ENCODE measurements at regions not wholly inside any gene's neighbourhood (a gene's known extent, or its start where the extent isn't known, plus 50 kb on each side); places are given as distances from the start of the nearest gene placed in this dataset.
A peak's percentile ranks its signal among the peaks of the same experiment; 100 is the strongest.
"Not testable (repeated sequence)": the region's sequence is repeated elsewhere in the genome, so short reads cannot be mapped to it uniquely, and the experiment has no call there.

GRCh38 chr4:149870008-149870407, 54.4 kb upstream of the IQCM start:
- DNase-seq (ENCODE audit: extremely low read depth in 1 of 2, low read depth in 1 of 2), result no peak

GRCh38 chr4:149881744-149882143, 66.1 kb upstream of the IQCM start:
- no peak for DNase-seq (ENCODE audit: extremely low read depth in 1 of 2, low read depth in 1 of 2)

DNA sequence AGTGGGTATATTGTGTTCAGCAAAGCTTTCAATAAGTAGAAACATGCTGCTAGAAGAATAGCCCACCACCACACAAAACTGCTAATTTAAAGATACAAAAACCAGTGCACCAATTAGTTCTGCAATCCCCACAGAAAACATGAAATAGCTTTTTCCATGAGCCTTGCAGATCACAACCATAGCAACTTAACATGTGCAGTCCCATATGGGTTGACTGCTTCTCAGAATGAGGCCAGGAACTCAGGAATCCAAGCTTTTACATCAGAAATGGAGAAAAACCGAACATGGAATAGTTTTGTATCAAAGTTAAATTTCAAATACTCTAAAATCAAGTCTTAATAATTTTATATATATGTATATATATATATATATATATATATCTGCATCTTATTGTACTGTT, 66.6 kb upstream of the IQCM start:
- no peak for DNase-seq (ENCODE audit: extremely low read depth in 1 of 2, low read depth in 1 of 2)

GRCh38 chr4:149884046-149884445, 68.4 kb upstream of the IQCM start:
- DNase-seq (ENCODE audit: extremely low read depth in 1 of 2, low read depth in 1 of 2), result no peak

- DNase-seq (ENCODE audit: extremely low read depth in 1 of 2, low read depth in 1 of 2), result no peak
Measured at GRCh38 chr4:149884529-149885181, 69.0 kb upstream of the IQCM start.

- no peak for DNase-seq (ENCODE audit: extremely low read depth in 1 of 2, low read depth in 1 of 2)
Measured at GRCh38 chr4:149885896-149886295, 70.3 kb upstream of the IQCM start.

GRCh38 chr4:149886786-149887490, 71.3 kb upstream of the IQCM start:
- no peak for DNase-seq (ENCODE audit: extremely low read depth in 1 of 2, low read depth in 1 of 2)

GRCh38 chr4:149889991-149890390, 74.3 kb upstream of the IQCM start:
- DNase-seq (ENCODE audit: extremely low read depth in 1 of 2, low read depth in 1 of 2), result no peak

GRCh38 chr4:149890531-149890930, 74.9 kb upstream of the IQCM start:
- no peak for DNase-seq (ENCODE audit: extremely low read depth in 1 of 2, low read depth in 1 of 2)

DNA sequence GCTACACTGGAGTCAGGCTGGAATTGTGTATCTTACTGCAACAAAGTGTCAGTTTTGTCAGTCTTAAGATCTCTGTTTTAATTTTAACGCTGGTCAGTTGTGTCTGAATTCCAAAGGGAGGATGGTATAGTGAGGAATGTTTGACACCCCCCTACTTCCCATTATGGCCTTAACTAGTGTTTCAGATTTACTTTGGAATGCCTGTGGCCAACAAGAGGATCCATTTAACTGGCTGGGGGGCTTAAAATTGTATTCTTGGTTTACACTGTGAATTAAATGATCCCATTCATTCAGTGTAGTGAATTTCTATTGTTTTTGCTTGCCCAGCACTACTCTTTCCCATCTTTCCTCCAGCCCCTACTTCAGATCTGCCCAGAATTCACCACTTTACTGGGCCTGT, 75.8 kb upstream of the IQCM start:
- DNase-seq (ENCODE audit: extremely low read depth in 1 of 2, low read depth in 1 of 2), result no peak

- no peak for DNase-seq (ENCODE audit: extremely low read depth in 1 of 2, low read depth in 1 of 2)
Measured at GRCh38 chr4:149896432-149896831, 80.8 kb upstream of the IQCM start.

- no peak for DNase-seq (ENCODE audit: extremely low read depth in 1 of 2, low read depth in 1 of 2)
Measured at GRCh38 chr4:149897783-149898182, 82.1 kb upstream of the IQCM start.

- no peak for DNase-seq (ENCODE audit: extremely low read depth in 1 of 2, low read depth in 1 of 2)
Measured at GRCh38 chr4:149901128-149901527, 85.5 kb upstream of the IQCM start.

- no peak for DNase-seq (ENCODE audit: extremely low read depth in 1 of 2, low read depth in 1 of 2)
Measured at GRCh38 chr4:149902242-149902641, 86.6 kb upstream of the IQCM start.

DNA sequence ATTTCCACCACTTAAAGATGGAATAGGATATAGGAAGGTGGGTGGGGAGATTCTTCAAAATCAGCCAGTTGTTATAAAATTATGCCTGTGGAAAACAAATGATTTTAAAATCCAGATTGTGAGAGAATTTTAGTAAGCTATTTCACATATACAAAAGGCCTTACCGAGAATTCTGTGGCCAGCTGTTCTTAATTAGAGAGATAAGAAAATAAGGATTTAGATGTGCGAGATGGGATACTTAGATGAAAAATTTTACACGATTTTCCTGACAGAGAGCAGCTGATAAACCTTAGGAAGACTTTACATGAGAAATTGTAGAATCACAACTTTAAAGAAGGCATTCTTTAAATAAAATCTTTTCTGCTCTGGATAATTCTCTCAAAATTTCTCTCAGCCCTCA, 94.5 kb upstream of the IQCM start:
- DNase-seq (ENCODE audit: extremely low read depth in 1 of 2, low read depth in 1 of 2), result no peak

- no peak for DNase-seq (ENCODE audit: extremely low read depth in 1 of 2, low read depth in 1 of 2)
Measured at GRCh38 chr4:149910604-149911350, 95.1 kb upstream of the IQCM start.

DNA sequence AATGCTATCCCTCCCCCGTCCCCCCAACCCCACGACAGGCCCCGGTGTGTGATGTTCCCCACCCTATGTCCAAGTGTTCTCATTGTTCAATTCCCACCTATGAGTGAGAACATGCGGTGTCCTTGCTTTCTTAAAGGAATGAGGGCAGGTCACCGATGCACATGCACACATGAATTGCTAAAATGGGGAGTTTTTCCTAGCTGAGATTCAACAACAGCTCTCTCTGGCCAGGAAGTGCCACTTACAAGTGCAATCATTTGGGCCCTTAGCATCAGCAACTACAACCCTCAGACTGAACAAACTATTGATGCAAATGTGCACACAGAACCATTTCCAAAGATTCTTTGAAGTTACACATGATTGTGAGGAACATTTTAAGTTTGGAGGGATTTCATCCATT, 95.7 kb upstream of the IQCM start:
- DNase-seq (ENCODE audit: extremely low read depth in 1 of 2, low read depth in 1 of 2), result no peak

DNA sequence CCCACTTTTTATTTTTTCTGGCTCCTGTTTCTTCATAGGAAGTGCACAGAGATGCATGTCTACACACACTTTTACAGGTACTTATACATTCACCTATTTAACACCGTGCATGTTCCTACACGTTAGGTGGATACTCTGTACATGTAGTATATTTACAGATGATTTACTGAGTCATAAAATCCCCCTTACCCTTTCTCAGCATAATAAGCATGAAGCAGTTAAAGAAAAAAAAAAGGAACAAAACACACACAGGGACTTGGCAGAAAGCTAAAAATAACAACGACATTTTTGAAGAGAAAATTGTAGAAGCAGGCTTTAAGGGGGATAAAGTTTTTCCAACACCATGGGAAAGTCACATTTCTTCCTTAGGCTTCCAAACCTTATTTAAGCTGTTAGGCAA, 96.4 kb upstream of the IQCM start:
- no peak for DNase-seq (ENCODE audit: extremely low read depth in 1 of 2, low read depth in 1 of 2)

DNA sequence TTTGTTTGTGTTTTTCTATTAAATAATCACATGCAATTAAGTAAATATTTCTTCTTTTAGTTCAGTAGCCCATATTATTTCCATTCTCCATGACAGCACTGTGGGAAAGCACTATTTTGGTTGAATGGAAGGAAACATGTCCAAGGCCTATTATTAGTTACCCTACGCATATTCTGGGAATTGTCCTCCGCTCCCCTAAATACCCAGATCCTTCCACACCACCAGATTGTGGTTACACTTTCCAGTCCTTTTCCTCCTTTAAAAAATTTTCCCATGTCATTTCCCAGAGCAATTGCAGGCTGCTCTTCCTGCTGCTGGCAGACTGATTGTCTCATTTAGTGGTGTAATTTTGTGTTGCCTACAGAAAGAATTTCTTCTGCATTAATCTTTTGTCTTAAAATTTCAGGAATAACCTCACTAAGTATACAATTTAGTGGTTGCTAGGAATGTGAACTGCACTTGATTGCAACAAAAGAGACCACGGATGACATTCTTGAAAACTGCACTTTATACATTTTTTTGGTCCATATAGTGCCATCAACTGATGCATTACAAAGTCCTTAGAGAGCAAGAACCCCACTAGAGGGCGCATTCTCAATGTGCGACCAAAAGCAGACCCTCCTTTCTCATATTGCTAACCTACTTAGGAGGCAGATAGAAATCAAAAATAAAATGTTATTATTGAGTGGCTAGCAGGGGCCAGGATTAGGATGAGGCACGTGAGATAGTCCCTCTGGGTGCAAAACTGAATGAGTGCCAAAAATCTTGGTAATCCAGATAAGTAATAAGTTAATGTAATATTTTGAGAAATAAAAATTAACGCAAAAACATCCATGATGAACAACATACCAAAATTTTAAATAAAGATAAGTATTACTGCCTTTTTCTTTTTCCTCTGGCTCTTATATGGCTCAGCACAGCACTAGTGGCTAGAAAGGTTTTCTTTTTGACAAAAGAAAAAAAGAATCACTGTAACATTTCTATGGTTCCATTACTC, 98.8 kb upstream of the IQCM start:
- peak in 1 of 2 donors; percentile 5 for DNase-seq (ENCODE audit: extremely low read depth in 1 of 2, low read depth in 1 of 2)

DNA sequence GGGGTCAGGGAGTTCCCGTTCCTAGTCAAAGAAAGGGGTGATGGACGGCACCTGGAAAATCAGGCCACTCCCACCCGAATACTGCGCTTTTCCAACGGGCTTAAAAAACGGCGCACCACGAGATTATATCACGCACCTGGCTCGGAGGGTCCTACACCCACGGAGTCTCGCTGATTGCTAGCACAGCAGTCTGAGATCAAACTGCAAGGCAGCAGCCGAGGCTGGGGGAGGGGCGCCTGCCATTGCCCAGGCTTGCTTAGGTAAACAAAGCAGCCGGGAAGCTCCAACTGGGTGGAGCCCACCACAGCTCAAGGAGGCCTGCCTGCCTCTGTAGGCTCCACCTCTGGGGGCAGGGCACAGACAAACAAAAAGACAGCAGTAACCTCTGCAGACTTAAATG, 100.1 kb upstream of the IQCM start:
- DNase-seq (ENCODE audit: extremely low read depth in 1 of 2, low read depth in 1 of 2), result not testable (repeated sequence)

DNA sequence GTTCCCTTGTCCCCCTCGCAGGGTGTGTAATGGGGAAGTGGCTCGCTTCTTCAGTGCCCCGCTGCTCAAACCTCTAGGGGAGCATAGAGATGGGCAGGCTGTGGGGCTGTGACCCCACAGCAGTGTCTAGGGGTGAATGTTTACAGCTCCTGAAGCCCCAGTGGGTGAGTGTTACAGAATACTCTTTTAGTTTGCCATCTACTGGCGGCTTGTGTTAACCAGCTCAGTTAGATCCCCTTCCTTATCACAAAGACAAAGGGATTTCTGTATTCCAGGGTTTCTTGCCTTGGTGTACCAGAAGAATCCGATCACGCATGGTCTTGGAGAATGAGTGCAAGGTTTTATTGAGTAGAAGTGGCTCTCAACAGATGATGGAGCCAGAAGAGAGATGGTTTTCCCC, 108.1 kb upstream of the IQCM start:
- DNase-seq (ENCODE audit: extremely low read depth in 1 of 2, low read depth in 1 of 2), result no peak
